ENCODE measurements at regions not wholly inside any gene's neighbourhood (a gene's known extent, or its start where the extent isn't known, plus 50 kb on each side); places are given as distances from the start of the nearest gene placed in this dataset.

DNA sequence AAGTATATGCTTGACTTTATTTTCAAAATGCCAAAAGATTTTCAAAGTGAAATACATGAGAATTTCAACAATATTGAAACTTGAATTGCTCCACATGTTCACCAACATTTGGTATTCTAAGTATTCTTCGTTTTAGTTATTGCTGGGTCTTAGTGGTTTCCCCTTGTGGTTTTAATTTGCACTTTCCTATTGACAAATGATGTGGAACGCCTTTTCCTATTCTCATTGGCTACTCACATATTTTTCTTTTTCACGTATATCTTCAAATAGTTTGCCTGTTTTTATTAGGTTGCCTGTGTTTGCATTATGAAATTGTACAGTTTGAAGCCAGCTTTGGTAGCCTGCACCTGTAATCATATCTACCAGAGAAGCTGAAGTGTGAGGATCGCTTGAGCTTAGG lies 405.7 kb upstream of the IRX2 start:
- TF ChIP-seq, protein P1, sequence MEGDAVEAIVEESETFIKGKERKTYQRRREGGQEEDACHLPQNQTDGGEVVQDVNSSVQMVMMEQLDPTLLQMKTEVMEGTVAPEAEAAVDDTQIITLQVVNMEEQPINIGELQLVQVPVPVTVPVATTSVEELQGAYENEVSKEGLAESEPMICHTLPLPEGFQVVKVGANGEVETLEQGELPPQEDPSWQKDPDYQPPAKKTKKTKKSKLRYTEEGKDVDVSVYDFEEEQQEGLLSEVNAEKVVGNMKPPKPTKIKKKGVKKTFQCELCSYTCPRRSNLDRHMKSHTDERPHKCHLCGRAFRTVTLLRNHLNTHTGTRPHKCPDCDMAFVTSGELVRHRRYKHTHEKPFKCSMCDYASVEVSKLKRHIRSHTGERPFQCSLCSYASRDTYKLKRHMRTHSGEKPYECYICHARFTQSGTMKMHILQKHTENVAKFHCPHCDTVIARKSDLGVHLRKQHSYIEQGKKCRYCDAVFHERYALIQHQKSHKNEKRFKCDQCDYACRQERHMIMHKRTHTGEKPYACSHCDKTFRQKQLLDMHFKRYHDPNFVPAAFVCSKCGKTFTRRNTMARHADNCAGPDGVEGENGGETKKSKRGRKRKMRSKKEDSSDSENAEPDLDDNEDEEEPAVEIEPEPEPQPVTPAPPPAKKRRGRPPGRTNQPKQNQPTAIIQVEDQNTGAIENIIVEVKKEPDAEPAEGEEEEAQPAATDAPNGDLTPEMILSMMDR (IDR thresholded peaks at IDR 0.05), result no peak
- TF ChIP-seq POLR2AphosphoS5 (IDR thresholded peaks at IDR 0.05), result no peak
- no peak for TF ChIP-seq POLR2A (IDR thresholded peaks at IDR 0.05)
